ENCODE measurements at regions not wholly inside any gene's neighbourhood (a gene's known extent, or its start where the extent isn't known, plus 50 kb on each side); places are given as distances from the start of the nearest gene placed in this dataset.
"Not testable (repeated sequence)": the region's sequence is repeated elsewhere in the genome, so short reads cannot be mapped to it uniquely, and the experiment has no call there.

DNA sequence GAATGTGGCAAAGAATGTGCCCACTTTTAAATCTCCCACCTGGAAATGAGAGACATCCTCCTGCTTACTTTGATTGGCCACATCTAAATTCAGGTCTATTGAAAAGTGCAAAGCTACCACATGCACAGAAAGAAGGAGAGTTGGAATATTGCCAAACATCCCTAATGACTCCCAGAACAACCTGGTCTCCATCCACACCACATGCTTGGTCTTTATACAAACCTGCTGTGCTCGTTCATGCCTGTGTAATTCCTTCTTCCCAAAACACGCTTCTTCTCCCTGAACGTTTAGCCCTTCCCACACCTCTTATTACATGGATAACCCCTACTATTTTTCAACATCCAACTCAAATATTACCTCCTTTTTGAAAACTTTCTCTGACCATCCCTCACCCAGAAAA lies 66.2 kb upstream of the BCL2L14 start:
- Histone ChIP-seq H3K4me3 (ENCODE audit: low read depth in 1 of 2, low read length in 1 of 2) (no peak overlapping the region), H3K27me3 (no peaks in the 10 kb centered on the region), H3K36me3 (no peaks in the 10 kb centered on the region), H3K4me1 (ENCODE audit: control insufficient read depth in 1 of 2, insufficient read depth in 1 of 2, low read depth in 1 of 2, low read length in 1 of 2) (peaks cover 0 to 3% of the 10 kb centered on the region in 2 experiments), H3K27ac (no peak overlapping the region), H3K9me3 (no peaks in the 10 kb centered on the region)
- TF ChIP-seq, protein P1, sequence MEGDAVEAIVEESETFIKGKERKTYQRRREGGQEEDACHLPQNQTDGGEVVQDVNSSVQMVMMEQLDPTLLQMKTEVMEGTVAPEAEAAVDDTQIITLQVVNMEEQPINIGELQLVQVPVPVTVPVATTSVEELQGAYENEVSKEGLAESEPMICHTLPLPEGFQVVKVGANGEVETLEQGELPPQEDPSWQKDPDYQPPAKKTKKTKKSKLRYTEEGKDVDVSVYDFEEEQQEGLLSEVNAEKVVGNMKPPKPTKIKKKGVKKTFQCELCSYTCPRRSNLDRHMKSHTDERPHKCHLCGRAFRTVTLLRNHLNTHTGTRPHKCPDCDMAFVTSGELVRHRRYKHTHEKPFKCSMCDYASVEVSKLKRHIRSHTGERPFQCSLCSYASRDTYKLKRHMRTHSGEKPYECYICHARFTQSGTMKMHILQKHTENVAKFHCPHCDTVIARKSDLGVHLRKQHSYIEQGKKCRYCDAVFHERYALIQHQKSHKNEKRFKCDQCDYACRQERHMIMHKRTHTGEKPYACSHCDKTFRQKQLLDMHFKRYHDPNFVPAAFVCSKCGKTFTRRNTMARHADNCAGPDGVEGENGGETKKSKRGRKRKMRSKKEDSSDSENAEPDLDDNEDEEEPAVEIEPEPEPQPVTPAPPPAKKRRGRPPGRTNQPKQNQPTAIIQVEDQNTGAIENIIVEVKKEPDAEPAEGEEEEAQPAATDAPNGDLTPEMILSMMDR (IDR thresholded peaks at IDR 0.05) = no peak

DNA sequence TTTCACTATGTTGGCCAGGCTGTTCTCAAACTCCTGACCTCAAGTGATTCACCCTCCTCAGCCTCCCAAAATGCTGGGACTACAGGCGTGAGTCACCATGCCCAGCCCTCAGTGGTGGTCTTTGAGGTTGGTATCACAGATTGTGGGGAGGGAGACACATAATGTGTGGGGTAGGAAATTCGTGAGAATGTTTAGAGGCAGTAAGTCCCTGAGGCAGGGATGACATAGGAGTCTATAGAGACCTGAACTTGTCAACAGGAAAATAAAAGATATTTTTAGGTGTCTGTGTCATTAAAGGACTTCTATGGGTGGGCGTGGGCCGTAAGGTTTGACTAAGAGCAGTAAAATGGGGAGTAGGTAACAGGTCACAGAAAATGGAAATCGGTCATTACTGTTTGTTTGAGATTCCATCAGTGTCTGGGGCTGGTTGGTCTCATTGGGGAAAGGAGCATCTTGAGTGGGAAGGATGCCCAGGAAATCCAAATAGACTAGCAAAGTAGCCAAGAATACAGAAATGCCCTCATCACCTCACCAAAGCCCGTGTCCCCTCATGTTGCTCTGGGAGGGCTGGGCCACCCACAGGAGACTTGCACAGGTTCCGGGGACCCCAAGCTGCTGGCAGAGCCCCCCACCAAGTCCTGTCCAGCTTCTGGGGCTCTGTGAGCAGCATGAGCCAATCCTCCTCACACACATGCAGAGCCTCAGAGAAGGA lies 63.6 kb upstream of the BCL2L14 start:
- Histone ChIP-seq H3K4me3 (ENCODE audit: low read depth in 1 of 2, low read length in 1 of 2) (no peak overlapping the region), H3K4me1 (ENCODE audit: control insufficient read depth in 1 of 2, insufficient read depth in 1 of 2, low read depth in 1 of 2, low read length in 1 of 2) (peaks cover 15 to 23% of the 10 kb centered on the region in 2 experiments), H3K27me3 (no peaks in the 10 kb centered on the region), H3K9me3 (no peaks in the 10 kb centered on the region), H3K36me3 (no peaks in the 10 kb centered on the region), H3K27ac (no peak overlapping the region)
- TF ChIP-seq, protein P1 (IDR thresholded peaks at IDR 0.05) = no peak

DNA sequence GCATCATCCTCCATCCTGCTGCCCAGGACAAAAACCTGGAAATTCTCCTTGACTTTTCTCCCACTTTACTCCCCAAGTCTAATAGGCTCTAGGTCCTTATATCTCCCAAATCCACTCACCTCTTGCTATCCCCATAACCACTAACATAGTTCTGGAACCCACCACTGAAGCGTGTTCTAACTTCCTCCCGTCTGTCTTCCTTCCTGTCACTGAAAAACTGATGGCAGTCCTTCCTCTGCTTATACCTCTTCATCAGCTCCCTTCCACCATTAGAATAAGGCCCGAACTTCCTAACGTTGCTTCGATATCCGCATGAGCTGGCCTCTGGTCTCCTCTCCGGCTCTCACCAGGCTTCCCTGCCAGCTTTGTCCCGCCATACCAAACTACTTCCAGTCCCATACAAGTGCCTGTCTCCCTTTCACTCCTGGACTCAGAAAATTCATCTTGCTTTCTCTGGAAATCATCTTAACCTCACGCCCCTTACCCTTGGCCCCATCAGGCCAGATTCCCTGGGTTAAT lies 63.0 kb upstream of the BCL2L14 start:
- H3K4me3 ChIP-seq (ENCODE audit: low read depth in 1 of 2, low read length in 1 of 2) = no peak overlapping the region
- TF ChIP-seq, protein P1 (IDR thresholded peaks at IDR 0.05) = no peak
- no peaks in the 10 kb centered on the region for H3K27me3 ChIP-seq
- H3K9me3 ChIP-seq = no peaks in the 10 kb centered on the region
- H3K36me3 ChIP-seq = no peaks in the 10 kb centered on the region
- no peak overlapping the region for H3K27ac ChIP-seq
- H3K4me1 ChIP-seq (ENCODE audit: control insufficient read depth in 1 of 2, insufficient read depth in 1 of 2, low read depth in 1 of 2, low read length in 1 of 2) = peaks cover 15 to 23% of the 10 kb centered on the region in 2 experiments

DNA sequence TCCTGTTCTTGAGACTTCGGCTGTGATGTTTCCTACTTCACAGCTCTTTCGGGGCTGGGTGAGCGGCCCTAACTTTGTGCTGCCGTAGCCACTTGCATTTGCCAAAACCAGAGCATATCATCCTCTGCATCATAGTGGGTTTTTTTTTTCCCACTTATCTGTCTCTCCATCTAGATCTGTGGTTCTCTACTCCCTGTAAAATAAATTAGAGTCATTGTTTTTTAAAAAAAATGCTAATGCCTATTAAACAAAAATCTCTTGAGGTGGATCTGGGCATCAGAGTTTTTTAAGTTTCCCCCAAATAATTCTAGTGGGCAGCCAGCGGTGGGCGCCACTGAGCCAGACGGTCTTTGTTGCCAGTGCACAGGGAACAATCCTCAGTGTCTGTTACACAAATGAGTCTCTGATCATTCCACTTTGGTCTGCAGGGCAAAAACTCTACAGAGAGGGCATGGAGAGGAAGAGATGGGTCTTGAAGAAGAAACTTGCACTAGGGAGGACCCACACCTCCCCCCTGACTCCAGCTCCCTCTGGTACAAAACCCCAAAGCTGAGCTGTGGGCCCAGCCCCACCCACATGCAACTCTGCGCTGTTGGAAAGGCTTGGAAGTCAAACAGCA lies 62.4 kb upstream of the BCL2L14 start:
- Histone ChIP-seq H3K4me1 (ENCODE audit: control insufficient read depth in 1 of 2, insufficient read depth in 1 of 2, low read depth in 1 of 2, low read length in 1 of 2) (peaks cover 15 to 23% of the 10 kb centered on the region in 2 experiments), H3K27ac (no peak overlapping the region), H3K27me3 (no peaks in the 10 kb centered on the region), H3K9me3 (no peaks in the 10 kb centered on the region), H3K36me3 (no peaks in the 10 kb centered on the region), H3K4me3 (ENCODE audit: low read depth in 1 of 2, low read length in 1 of 2) (no peak overlapping the region)
- TF ChIP-seq, protein P1 (IDR thresholded peaks at IDR 0.05) = no peak

DNA sequence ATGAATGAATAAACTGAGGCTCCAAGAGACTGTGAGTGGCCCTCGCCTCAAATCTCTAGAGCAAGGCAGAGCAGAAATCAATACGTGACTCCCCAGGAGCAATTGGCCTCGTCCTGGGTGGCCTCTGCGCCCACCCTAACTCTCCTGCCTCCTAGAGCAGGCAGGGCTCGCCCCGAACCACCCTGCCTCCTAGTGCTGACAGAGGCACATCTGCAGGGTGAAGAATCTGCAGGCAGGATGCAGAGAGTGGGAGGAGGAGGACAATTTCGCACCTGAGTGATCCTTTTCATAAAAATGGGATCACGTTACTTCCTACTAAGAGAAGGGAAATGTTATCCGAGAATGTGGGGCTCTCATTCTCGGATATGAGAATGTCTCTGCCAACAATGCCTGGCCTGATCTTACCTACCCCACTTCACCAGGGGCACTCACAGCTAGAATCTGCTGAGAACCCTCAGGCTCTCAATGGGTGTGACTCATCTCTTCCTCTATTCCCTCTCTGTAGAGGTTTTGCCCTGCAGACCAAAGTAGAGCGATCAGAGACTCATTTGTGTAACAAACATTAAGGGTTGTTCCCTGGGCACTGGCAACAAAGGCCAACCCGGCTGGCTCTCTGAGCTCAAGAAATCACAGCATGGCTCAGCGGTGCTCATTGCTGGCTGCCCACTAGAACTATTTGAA lies 61.7 kb upstream of the BCL2L14 start:
- Histone ChIP-seq H3K36me3 (no peaks in the 10 kb centered on the region), H3K4me1 (ENCODE audit: control insufficient read depth in 1 of 2, insufficient read depth in 1 of 2, low read depth in 1 of 2, low read length in 1 of 2) (peaks cover 15 to 23% of the 10 kb centered on the region in 2 experiments), H3K4me3 (ENCODE audit: low read depth in 1 of 2, low read length in 1 of 2) (no peak overlapping the region), H3K27me3 (no peaks in the 10 kb centered on the region), H3K9me3 (no peaks in the 10 kb centered on the region), H3K27ac (peak overlapping the region; percentile 71)
- TF ChIP-seq, protein P1 (IDR thresholded peaks at IDR 0.05) = no peak

DNA sequence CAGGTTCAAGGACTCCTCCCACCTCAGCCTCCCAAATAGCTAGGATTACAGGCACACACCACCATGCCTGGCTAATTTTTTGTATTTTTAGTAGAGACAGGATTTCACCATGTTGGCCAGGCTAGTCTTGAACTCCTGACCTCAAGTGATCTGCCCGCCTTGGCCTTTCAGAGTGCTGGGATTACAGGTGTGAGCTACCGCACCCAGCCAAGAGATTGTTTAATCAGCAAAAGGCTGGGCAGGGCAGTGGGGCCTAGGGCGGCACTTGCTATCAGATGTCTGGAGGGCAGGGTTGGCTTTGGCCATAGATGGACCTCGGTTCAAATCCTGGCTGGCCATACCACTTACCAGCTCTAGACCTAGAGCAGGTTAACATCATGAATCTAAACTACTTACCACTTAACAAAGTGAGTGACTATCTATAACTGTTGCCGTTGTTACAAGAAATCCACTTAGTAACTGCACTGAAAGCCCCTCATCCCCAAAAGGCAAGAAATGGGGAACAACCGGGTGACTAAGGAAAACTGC lies 60.9 kb upstream of the BCL2L14 start:
- not testable (repeated sequence) for H3K9me3 ChIP-seq, H3K36me3 ChIP-seq, H3K27me3 ChIP-seq
- Histone ChIP-seq H3K4me1 (ENCODE audit: control insufficient read depth in 1 of 2, insufficient read depth in 1 of 2, low read depth in 1 of 2, low read length in 1 of 2) (peaks cover 15 to 23% of the 10 kb centered on the region in 2 experiments), H3K4me3 (ENCODE audit: low read depth in 1 of 2, low read length in 1 of 2) (peak overlapping the region; percentile 55 to 61), H3K27ac (peak overlapping the region; percentile 71)
